ENCODE measurements at regions not wholly inside any gene's neighbourhood (a gene's known extent, or its start where the extent isn't known, plus 50 kb on each side); places are given as distances from the start of the nearest gene placed in this dataset.

GRCh38 chr15:92291900-92292299 lies 101.8 kb upstream of the ST8SIA2 start:
- ChIA-PET POLR2A (no interaction called here), RAD21 (ENCODE audit: low non-redundant PET in 1 of 2, low total read pairs in 2 of 2, uncharacterized antibody in 2 of 2, unreplicated experiment in 2 of 2) (no interaction called here), CTCF (no interaction called here)
- Histone ChIP-seq H3K27me3 (ENCODE audit: insufficient read depth, low read length) (peaks cover 36% of the 10 kb centered on the region), H3K9ac (ENCODE audit: low read length) (no peak overlapping the region), H3K79me2 (ENCODE audit: insufficient read depth, low read length) (no peaks in the 10 kb centered on the region), H3K9me2 (ENCODE audit: insufficient read depth) (no peaks in the 10 kb centered on the region), H3K27ac (ENCODE audit: low read depth, low read length) (no peak overlapping the region), H4K20me1 (ENCODE audit: insufficient read depth) (no peaks in the 10 kb centered on the region), H3K4me3 (replicated peaks in 1 of 2; ENCODE audit: low read depth in 1 of 2, low read length in 2 of 2) (no peak overlapping the region), H2AFZ (ENCODE audit: low read depth, low read length, poor library complexity, severe bottlenecking) (no peak overlapping the region), H3K9me3 (ENCODE audit: control insufficient read depth in 1 of 2, insufficient read depth in 1 of 2, low read depth in 1 of 2, low read length in 2 of 2) (no peaks in the 10 kb centered on the region), H3K4me1 (ENCODE audit: control insufficient read depth in 1 of 2, insufficient read depth in 2 of 2, low read length in 2 of 2) (no peaks in the 10 kb centered on the region), H3K4me2 (ENCODE audit: low read length) (no peak overlapping the region), H3K36me3 (ENCODE audit: control insufficient read depth in 1 of 2, insufficient read depth in 2 of 2, low read length in 2 of 2) (no peaks in the 10 kb centered on the region)
- ATAC-seq (no peak), DNase-seq (ENCODE audit: low read depth, low spot score) (no peak)
- intact Hi-C loops (cut with micrococcal nuclease): no loop called here
- TF ChIP-seq EZH2 (IDR thresholded peaks at IDR 0.05) (no peak), SIN3A (IDR thresholded peaks at IDR 0.05; ENCODE audit: low read depth) (no peak), CEBPB (IDR thresholded peaks at IDR 0.05; ENCODE audit: low read depth) (no peak), SRF (IDR thresholded peaks at IDR 0.05; ENCODE audit: low read depth) (no peak), ZNF274 (IDR thresholded peaks at IDR 0.05; ENCODE audit: low read depth, low read length) (no peak), ZBTB33 (IDR thresholded peaks at IDR 0.05; ENCODE audit: extremely low read depth, insufficient replicate concordance, low read length) (no peak), CBX3 (IDR thresholded peaks at IDR 0.05; ENCODE audit: low read depth) (no peak)
- no TSS peak for BruUV-seq (replicated peaks)

GRCh38 chr15:92294759-92295158 lies 98.9 kb upstream of the ST8SIA2 start:
- H3K79me2 ChIP-seq (ENCODE audit: insufficient read depth, low read length): no peaks in the 10 kb centered on the region
- no peak for ATAC-seq
- no peak overlapping the region for H2AFZ ChIP-seq (ENCODE audit: low read depth, low read length, poor library complexity, severe bottlenecking)
- H3K4me1 ChIP-seq (ENCODE audit: control insufficient read depth in 1 of 2, insufficient read depth in 2 of 2, low read length in 2 of 2): no peaks in the 10 kb centered on the region
- no TSS peak for BruUV-seq (replicated peaks)
- no peak for DNase-seq (ENCODE audit: low read depth, low spot score)
- ChIA-PET RAD21 (ENCODE audit: low non-redundant PET in 1 of 2, low total read pairs in 2 of 2, uncharacterized antibody in 2 of 2, unreplicated experiment in 2 of 2) (no interaction called here), POLR2A (no interaction called here), CTCF (no interaction called here)
- H3K9ac ChIP-seq (ENCODE audit: low read length): no peak overlapping the region
- H3K4me2 ChIP-seq (ENCODE audit: low read length): no peak overlapping the region
- TF ChIP-seq EGR1 (IDR thresholded peaks at IDR 0.05; ENCODE audit: low read depth) (no peak), JUND (IDR thresholded peaks at IDR 0.05) (no peak), ELF1 (IDR thresholded peaks at IDR 0.05; ENCODE audit: borderline replicate concordance, low read depth) (no peak), RAD21 (IDR thresholded peaks at IDR 0.05; ENCODE audit: low read depth) (no peak), FOSL1 (IDR thresholded peaks at IDR 0.05; ENCODE audit: low read depth) (no peak)
- no peaks in the 10 kb centered on the region for H3K36me3 ChIP-seq (ENCODE audit: control insufficient read depth in 1 of 2, insufficient read depth in 2 of 2, low read length in 2 of 2)
- intact Hi-C loops (cut with micrococcal nuclease): no loop called here
- H3K27ac ChIP-seq (ENCODE audit: low read depth, low read length): no peak overlapping the region
- H4K20me1 ChIP-seq (ENCODE audit: insufficient read depth): no peaks in the 10 kb centered on the region
- no peaks in the 10 kb centered on the region for H3K9me3 ChIP-seq (ENCODE audit: control insufficient read depth in 1 of 2, insufficient read depth in 1 of 2, low read depth in 1 of 2, low read length in 2 of 2)
- peaks cover 23% of the 10 kb centered on the region for H3K27me3 ChIP-seq (ENCODE audit: insufficient read depth, low read length)
- no peak overlapping the region for H3K4me3 ChIP-seq (replicated peaks in 1 of 2; ENCODE audit: low read depth in 1 of 2, low read length in 2 of 2)
- H3K9me2 ChIP-seq (ENCODE audit: insufficient read depth): no peaks in the 10 kb centered on the region

All from HCT116 (cell line).